HG03175 (cell line): ENCODE measurements at regions not wholly inside any gene's neighbourhood (a gene's known extent, or its start where the extent isn't known, plus 50 kb on each side); places are given as distances from the start of the nearest gene placed in this dataset.

ENCODE experiments used
- ATAC-seq: cut with Tn5 transposase; IDR thresholded peaks from one replicate; pipeline ENCODE4 v1.9.1; 2021; ENCODE audit warnings: mild to moderate bottlenecking, moderate library complexity; ENCODE audit not compliant: unreplicated experiment

GRCh38 chr2:188903740-188904139, 70.4 kb upstream of the COL3A1 start:
- ATAC-seq: no peak

DNA sequence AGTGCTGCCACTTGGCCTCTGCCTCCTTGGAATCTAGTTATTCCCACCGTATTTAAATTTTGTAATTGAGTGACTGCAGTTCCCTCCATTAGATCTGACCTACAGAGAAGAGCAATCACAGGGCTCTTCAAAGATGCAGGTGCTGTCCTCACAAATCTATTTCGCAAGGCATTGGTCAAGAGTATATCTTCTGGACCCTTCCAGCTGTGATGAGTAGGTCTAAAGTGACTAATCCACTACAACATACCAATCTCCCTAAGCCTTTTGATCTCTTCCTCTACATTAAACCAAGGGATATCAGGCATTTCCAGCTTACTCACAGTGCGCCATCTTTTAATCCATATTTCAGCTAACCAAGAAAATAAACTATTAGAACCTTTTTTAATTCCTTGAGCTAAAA, 65.1 kb upstream of the COL3A1 start:
- no peak for ATAC-seq

GRCh38 chr2:188916736-188917135, 57.4 kb upstream of the COL3A1 start:
- no peak for ATAC-seq

DNA sequence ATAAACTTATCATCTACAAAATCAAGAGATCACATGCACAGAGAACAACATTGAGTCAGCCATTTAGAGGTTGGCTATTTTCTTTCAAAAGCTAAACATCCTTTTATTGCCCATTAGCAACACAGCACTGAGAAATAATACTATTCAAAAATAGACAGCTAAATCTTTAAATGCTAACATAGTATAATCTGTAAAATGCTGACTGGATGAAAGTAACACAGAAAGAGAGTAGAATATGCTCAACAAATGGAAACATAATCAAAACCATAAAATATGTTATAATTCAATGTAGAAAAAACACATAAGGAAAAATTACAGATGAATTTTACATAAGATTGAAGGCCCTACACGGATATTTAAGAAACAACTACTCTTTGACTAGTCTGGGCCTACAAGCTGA, 56.5 kb upstream of the COL3A1 start:
- no peak for ATAC-seq

DNA sequence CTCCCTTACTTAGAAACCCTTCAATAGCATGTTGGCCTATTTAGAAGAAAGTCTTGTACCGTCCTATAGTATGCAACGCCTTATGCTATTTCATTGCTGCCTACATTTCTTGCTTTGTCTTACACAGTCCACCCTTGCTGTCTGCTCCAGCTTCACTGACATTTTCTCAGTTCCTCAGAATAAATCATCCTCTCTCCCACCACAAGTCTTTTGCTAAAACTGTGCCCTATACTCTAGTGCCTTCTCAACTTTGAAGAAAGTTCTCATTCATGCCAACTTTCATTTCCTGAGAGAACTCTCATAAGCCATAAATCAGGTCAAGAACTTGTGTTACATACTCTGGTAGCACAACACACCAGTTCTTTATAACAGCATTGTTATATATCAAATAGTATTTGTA, 54.3 kb upstream of the COL3A1 start:
- ATAC-seq: peak; percentile 60

- no peak for ATAC-seq
Observed at GRCh38 chr2:188922191-188922590, 52.0 kb upstream of the COL3A1 start.
